Activated CD4-positive, alpha-beta T cell treated with anti-CD3 and anti-CD28 coated beads, Interleukin-2, amount 10 ng/mL, durations not matched to agents 24 days and 14 days (primary cell): ENCODE measurements at regions not wholly inside any gene's neighbourhood (a gene's known extent, or its start where the extent isn't known, plus 50 kb on each side); places are given as distances from the start of the nearest gene placed in this dataset.

Experiments
- DNase-seq: peaks from one replicate; pipeline ENCODE4 v3.0.0; 2022
- H3K27ac Mint-ChIP-seq: one replicate; pipeline ENCODE4 v1.8.0; 2022; ENCODE audit warnings: mild to moderate bottlenecking, mixed read lengths
- H3K27me3 Mint-ChIP-seq: one replicate; pipeline ENCODE4 v1.8.0; 2022; ENCODE audit warnings: mixed read lengths
- H3K36me3 Mint-ChIP-seq: one replicate; pipeline ENCODE4 v1.8.0; 2022; ENCODE audit warnings: low read depth, mild to moderate bottlenecking, mixed read lengths
- H3K4me1 Mint-ChIP-seq: one replicate; pipeline ENCODE4 v1.8.0; 2021; ENCODE audit warnings: mixed read lengths
- H3K4me3 Mint-ChIP-seq: one replicate; pipeline ENCODE4 v1.8.0; 2022; ENCODE audit warnings: mild to moderate bottlenecking, moderate library complexity, mixed read lengths
- H3K9me3 Mint-ChIP-seq: one replicate; pipeline ENCODE4 v1.8.0; 2021; ENCODE audit warnings: mixed read lengths
- intact Hi-C: fragments of 100-400 bp; cut with micrococcal nuclease; formaldehyde crosslinking; loops from one replicate; pipeline ENCODE4 v1.15.1; 2023

DNA sequence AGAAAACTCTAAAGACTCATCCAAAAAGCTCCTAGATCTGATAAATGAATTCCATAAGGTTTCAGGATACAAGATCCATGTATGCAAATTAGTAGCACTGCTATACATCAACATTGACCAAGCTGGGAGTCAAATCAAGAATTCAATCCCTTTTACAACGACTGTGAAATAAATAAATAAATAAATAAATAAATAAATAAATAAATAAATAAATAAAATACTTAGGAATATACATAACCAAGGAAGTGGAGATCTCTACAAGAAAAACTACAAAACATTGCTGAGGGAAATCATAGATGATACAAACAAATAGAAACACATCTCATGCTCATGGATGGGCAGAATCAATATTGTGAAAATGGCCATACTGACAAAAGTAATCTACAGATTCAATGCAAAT lies 132.0 kb upstream of the NRSN1 start:
- intact Hi-C loops, result no loop called here
- Mint-ChIP-seq H3K27me3 (no peaks in the 10 kb centered on the region), H3K4me1 (no peaks in the 10 kb centered on the region), H3K9me3 (peaks cover 5% of the 10 kb centered on the region), H3K4me3 (no peak overlapping the region), H3K36me3 (no peaks in the 10 kb centered on the region), H3K27ac (no peak overlapping the region)
- no peak for DNase-seq

DNA sequence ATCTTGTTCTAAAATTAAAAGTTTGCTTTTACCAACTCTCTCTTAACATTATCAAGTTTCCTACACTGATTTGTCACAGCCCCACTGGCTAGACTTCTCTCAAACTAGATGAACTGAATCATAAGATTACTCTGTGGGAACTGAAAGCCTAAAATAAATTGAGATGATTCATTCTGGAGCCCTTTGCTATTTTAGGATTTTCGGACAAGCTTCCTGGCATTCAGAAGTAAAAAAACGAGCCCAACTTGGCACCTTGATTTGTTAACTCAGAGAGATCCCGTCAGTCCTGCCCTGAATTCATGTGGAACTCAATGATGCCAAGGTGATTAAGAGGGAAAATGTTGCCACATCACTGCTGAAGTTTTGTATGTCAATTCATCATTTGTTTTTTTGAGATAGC lies 122.0 kb upstream of the NRSN1 start:
- intact Hi-C loops, result no loop called here
- Mint-ChIP-seq H3K36me3 (no peaks in the 10 kb centered on the region), H3K27ac (no peak overlapping the region), H3K27me3 (no peaks in the 10 kb centered on the region), H3K4me3 (no peak overlapping the region), H3K9me3 (no peaks in the 10 kb centered on the region), H3K4me1 (no peaks in the 10 kb centered on the region)
- DNase-seq, result no peak

- H3K9me3 Mint-ChIP-seq, result no peaks in the 10 kb centered on the region
- no peak overlapping the region for H3K4me3 Mint-ChIP-seq
- H3K36me3 Mint-ChIP-seq, result no peaks in the 10 kb centered on the region
- H3K27ac Mint-ChIP-seq, result no peak overlapping the region
- no peaks in the 10 kb centered on the region for H3K27me3 Mint-ChIP-seq
- no peaks in the 10 kb centered on the region for H3K4me1 Mint-ChIP-seq
- intact Hi-C loops, result no loop called here
- no peak for DNase-seq
Observed at GRCh38 chr6:24004659-24005058, 121.4 kb upstream of the NRSN1 start.

GRCh38 chr6:24006254-24006653 lies 119.8 kb upstream of the NRSN1 start:
- Mint-ChIP-seq H3K27me3 (no peaks in the 10 kb centered on the region), H3K4me3 (no peak overlapping the region), H3K4me1 (no peaks in the 10 kb centered on the region), H3K36me3 (no peaks in the 10 kb centered on the region), H3K27ac (no peak overlapping the region), H3K9me3 (peaks cover 2% of the 10 kb centered on the region)
- DNase-seq, result no peak
- intact Hi-C loops, result no loop called here

- Mint-ChIP-seq H3K27ac (no peak overlapping the region), H3K9me3 (peaks cover 8% of the 10 kb centered on the region), H3K27me3 (no peaks in the 10 kb centered on the region), H3K36me3 (no peaks in the 10 kb centered on the region), H3K4me1 (no peaks in the 10 kb centered on the region), H3K4me3 (no peak overlapping the region)
- no peak for DNase-seq
- intact Hi-C loops, result no loop called here
Observed at GRCh38 chr6:24009319-24009718, 116.7 kb upstream of the NRSN1 start.

- no peaks in the 10 kb centered on the region for H3K4me1 Mint-ChIP-seq
- no peak overlapping the region for H3K4me3 Mint-ChIP-seq
- no peaks in the 10 kb centered on the region for H3K27me3 Mint-ChIP-seq
- intact Hi-C loops, result no loop called here
- peaks cover 8% of the 10 kb centered on the region for H3K9me3 Mint-ChIP-seq
- DNase-seq, result no peak
- no peak overlapping the region for H3K27ac Mint-ChIP-seq
- no peaks in the 10 kb centered on the region for H3K36me3 Mint-ChIP-seq
Observed at GRCh38 chr6:24010133-24010532, 115.9 kb upstream of the NRSN1 start.

- DNase-seq, result no peak
- intact Hi-C loops, result no loop called here
- H3K4me1 Mint-ChIP-seq, result no peaks in the 10 kb centered on the region
- no peak overlapping the region for H3K27ac Mint-ChIP-seq
- no peaks in the 10 kb centered on the region for H3K27me3 Mint-ChIP-seq
- H3K36me3 Mint-ChIP-seq, result no peaks in the 10 kb centered on the region
- no peak overlapping the region for H3K4me3 Mint-ChIP-seq
- peaks cover 10% of the 10 kb centered on the region for H3K9me3 Mint-ChIP-seq
Observed at GRCh38 chr6:24016286-24016685, 109.7 kb upstream of the NRSN1 start.

GRCh38 chr6:24016857-24017256 lies 109.2 kb upstream of the NRSN1 start:
- Mint-ChIP-seq H3K9me3 (peaks cover 9% of the 10 kb centered on the region), H3K27ac (no peak overlapping the region), H3K36me3 (no peaks in the 10 kb centered on the region), H3K27me3 (no peaks in the 10 kb centered on the region), H3K4me1 (no peaks in the 10 kb centered on the region), H3K4me3 (no peak overlapping the region)
- intact Hi-C loops, result no loop called here
- DNase-seq, result no peak

- no peaks in the 10 kb centered on the region for H3K27me3 Mint-ChIP-seq
- intact Hi-C loops, result no loop called here
- no peak overlapping the region for H3K4me3 Mint-ChIP-seq
- no peak overlapping the region for H3K27ac Mint-ChIP-seq
- no peaks in the 10 kb centered on the region for H3K4me1 Mint-ChIP-seq
- peaks cover 4% of the 10 kb centered on the region for H3K9me3 Mint-ChIP-seq
- no peak for DNase-seq
- H3K36me3 Mint-ChIP-seq, result no peaks in the 10 kb centered on the region
Observed at GRCh38 chr6:24019393-24019792, 106.6 kb upstream of the NRSN1 start.

DNA sequence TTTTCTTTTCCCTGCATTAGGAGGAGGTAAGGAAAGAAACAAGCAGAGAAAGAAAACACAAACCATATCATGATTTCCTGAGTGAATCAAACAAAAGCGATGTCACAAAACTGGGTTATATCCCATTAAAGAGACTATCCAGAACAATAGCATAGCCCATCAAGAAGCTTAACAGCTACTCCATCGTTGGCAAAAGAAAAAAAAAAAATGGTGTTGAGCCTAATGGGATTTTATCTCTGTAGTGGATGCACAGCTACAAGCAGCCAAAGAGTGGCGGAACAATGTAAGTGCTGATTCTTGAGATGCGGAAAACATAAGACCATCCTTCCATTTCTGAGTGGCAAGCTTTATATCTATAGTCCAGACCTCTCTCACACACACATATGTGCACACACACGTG lies 106.2 kb upstream of the NRSN1 start:
- no peaks in the 10 kb centered on the region for H3K4me1 Mint-ChIP-seq
- H3K4me3 Mint-ChIP-seq, result no peak overlapping the region
- peaks cover 4% of the 10 kb centered on the region for H3K9me3 Mint-ChIP-seq
- no peaks in the 10 kb centered on the region for H3K36me3 Mint-ChIP-seq
- no peak for DNase-seq
- intact Hi-C loops, result no loop called here
- H3K27me3 Mint-ChIP-seq, result no peaks in the 10 kb centered on the region
- no peak overlapping the region for H3K27ac Mint-ChIP-seq

DNA sequence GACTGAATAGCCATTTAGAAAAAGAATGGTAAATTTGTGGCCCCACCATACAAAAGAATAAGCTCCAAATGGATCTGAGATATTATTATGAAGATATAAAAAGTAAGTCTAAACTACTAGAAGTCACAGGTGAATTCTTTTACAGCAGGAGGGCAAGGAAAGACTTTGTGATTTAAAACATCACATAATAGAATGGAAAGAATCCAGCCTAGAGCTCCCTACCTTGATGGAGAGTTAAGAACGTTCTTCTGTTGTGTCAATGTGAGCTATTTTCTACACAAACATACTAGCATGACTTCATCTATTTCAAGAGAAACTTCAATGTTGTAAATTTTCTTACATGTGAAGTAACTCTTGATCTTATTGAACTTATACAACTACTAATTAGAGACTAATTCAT lies 100.0 kb upstream of the NRSN1 start:
- H3K27me3 Mint-ChIP-seq, result no peaks in the 10 kb centered on the region
- no peaks in the 10 kb centered on the region for H3K9me3 Mint-ChIP-seq
- intact Hi-C loops, result no loop called here
- no peaks in the 10 kb centered on the region for H3K4me1 Mint-ChIP-seq
- no peak for DNase-seq
- H3K36me3 Mint-ChIP-seq, result no peaks in the 10 kb centered on the region
- H3K4me3 Mint-ChIP-seq, result no peak overlapping the region
- H3K27ac Mint-ChIP-seq, result no peak overlapping the region

DNA sequence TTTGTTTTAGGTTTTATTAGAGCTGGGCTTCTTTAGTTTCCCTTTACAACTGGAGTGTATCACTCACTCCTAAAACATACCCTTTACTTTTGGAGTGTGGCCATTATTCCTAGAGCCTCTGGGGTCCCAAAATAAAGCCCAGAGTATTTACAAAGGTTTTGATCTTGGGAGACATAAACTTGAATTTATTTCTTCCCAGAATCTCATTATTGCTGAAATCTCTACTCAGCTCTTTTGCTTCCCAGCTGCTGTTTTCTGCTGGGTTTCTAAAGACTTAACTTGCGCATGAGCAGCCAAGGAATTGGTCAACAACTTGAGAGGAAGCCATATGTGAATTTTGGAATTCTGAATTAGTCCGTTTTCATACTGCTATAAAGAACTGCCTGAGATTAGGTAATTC lies 94.5 kb upstream of the NRSN1 start:
- H3K36me3 Mint-ChIP-seq, result no peaks in the 10 kb centered on the region
- H3K27ac Mint-ChIP-seq, result no peak overlapping the region
- intact Hi-C loops, result no loop called here
- peaks cover 7% of the 10 kb centered on the region for H3K9me3 Mint-ChIP-seq
- no peaks in the 10 kb centered on the region for H3K4me1 Mint-ChIP-seq
- H3K27me3 Mint-ChIP-seq, result no peaks in the 10 kb centered on the region
- no peak for DNase-seq
- H3K4me3 Mint-ChIP-seq, result no peak overlapping the region

DNA sequence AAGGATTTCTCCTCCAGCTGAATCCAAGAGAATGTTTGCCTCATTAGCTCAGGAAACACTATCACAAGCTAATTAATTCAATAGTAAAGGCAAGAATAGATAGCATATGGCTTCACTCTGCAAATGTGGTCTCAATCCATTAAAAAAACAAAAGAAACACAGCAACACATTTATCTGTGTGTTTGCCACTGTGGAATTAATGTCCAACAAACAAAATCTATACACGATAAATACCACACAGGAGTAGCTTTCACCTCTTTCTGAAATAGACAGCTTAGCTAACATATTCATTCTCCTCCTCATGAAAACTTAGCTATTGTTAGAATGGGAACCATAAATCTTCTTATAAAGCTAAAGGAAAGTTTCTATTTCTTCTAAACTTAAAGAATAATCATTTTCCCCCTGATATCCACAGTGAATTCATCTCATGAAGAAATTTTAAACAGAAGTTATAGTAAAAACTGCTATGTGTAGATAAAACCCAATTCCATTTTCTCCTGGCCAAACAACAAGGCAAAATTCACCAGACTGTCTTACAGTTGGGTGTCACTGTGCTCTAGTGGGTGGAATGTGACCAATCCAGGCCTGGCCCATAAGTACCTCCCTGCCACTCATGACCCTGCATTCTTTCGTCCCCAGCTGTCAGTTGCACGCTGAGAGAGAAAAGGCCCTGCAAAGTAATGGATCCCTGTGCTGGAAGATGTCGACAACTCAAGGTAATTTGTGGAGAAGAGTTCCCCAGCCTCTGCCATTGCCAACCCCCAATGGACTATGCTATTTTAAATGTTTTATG lies 92.9 kb upstream of the NRSN1 start:
- DNase-seq, result no peak
- H3K4me1 Mint-ChIP-seq, result no peaks in the 10 kb centered on the region
- H3K36me3 Mint-ChIP-seq, result no peaks in the 10 kb centered on the region
- peaks cover 7% of the 10 kb centered on the region for H3K9me3 Mint-ChIP-seq
- no peak overlapping the region for H3K4me3 Mint-ChIP-seq
- no peaks in the 10 kb centered on the region for H3K27me3 Mint-ChIP-seq
- no peak overlapping the region for H3K27ac Mint-ChIP-seq
- intact Hi-C loops, result no loop called here

DNA sequence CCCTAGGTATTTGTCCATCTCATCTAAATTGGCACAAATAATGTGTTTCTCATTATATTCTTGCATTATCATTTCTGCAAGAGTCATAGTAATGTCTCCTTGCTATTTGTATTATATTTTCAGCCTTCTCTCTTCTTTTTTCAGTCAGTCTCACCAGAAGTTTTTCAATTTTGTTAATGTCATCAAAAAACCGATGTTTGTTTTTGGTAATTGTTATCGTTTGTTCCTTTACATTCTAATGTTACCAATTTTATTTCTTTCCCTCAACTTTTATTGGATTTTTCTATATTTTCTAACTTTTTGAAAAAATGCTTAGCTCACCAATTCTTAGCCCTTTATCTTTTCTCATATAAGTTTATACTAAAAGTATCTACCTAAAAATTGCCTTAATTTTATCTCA lies 82.2 kb upstream of the NRSN1 start:
- Mint-ChIP-seq H3K4me1 (no peaks in the 10 kb centered on the region), H3K9me3 (no peaks in the 10 kb centered on the region), H3K27me3 (no peaks in the 10 kb centered on the region), H3K36me3 (no peaks in the 10 kb centered on the region), H3K4me3 (no peak overlapping the region), H3K27ac (no peak overlapping the region)
- no peak for DNase-seq
- intact Hi-C loops, result no loop called here

DNA sequence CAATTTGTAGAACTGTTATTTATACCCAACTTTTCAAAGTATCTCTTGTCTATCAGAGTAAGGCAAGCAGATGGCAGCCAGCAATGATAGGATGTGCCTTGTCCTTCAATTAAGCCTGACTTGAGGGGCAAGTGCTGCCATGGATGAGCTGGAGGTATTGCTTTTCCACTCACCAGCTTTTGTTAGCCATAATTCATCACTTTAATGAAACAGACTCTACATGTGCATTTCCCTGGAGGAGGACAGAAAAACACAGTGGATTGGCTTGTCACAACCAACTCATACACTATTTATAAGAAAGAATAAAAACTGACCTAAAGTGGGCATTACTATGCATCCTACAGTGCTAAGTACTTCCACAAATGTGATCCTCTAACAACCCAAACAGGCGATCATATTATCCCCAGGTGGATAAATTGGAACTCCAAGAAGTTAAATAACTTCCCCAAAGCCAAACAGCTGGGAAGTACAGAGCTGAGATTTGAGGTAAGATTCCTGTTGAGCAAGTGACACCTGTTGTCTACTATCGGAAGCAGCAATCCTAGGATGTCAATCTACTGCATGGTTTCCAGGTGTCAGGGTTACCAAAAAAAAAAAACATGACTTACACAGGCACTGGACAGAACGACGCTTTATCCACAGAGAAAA lies 73.9 kb upstream of the NRSN1 start:
- H3K4me1 Mint-ChIP-seq, result no peaks in the 10 kb centered on the region
- H3K4me3 Mint-ChIP-seq, result no peak overlapping the region
- intact Hi-C loops, result no loop called here
- no peaks in the 10 kb centered on the region for H3K36me3 Mint-ChIP-seq
- no peaks in the 10 kb centered on the region for H3K27me3 Mint-ChIP-seq
- no peaks in the 10 kb centered on the region for H3K9me3 Mint-ChIP-seq
- no peak for DNase-seq
- H3K27ac Mint-ChIP-seq, result no peak overlapping the region
